ENCODE measurements at regions not wholly inside any gene's neighbourhood (a gene's known extent, or its start where the extent isn't known, plus 50 kb on each side); places are given as distances from the start of the nearest gene placed in this dataset.

GRCh38 chr14:101198398-101199027 lies 295.0 kb upstream of the RTL1 start:
- H3K4me2 ChIP-seq (ENCODE audit: low read length) = no peak overlapping the region
- no peaks in the 10 kb centered on the region for H3K79me2 ChIP-seq (replicated peaks; ENCODE audit: insufficient read depth, low read length)
- no peaks in the 10 kb centered on the region for H4K20me1 ChIP-seq (ENCODE audit: insufficient read depth)
- TF ChIP-seq SMC3 (conservative IDR thresholded peaks at IDR 0.05; ENCODE audit: poor library complexity) (no peak), RAD21 (conservative IDR thresholded peaks at IDR 0.05) (no peak), CTCF (IDR thresholded peaks at IDR 0.05; ENCODE audit: poor library complexity, severe bottlenecking) (no peak), MXI1 (conservative IDR thresholded peaks at IDR 0.05; ENCODE audit: poor library complexity, severe bottlenecking) (no peak), TAF1 (IDR thresholded peaks at IDR 0.05; ENCODE audit: low read depth) (no peak), REST (IDR thresholded peaks at IDR 0.05; ENCODE audit: borderline replicate concordance) (no peak), POLR2AphosphoS5 (IDR thresholded peaks at IDR 0.05) (no peak), EZH2 (IDR thresholded peaks at IDR 0.05; ENCODE audit: borderline replicate concordance, insufficient read depth, low read length, poor library complexity, severe bottlenecking) (no peak), EP300 (conservative IDR thresholded peaks at IDR 0.05; ENCODE audit: poor library complexity, severe bottlenecking) (no peak)
- H3K27me3 ChIP-seq (ENCODE audit: insufficient read depth, low read depth, low read length) = no peaks in the 10 kb centered on the region
- no peak overlapping the region for H3K4me3 ChIP-seq (ENCODE audit: low read length)
- no peaks in the 10 kb centered on the region for H3K9me2 ChIP-seq (ENCODE audit: insufficient read depth, low read length)
- no peaks in the 10 kb centered on the region for H3F3A ChIP-seq (ENCODE audit: insufficient read depth, low read length, poor library complexity, severe bottlenecking)
- H2AFZ ChIP-seq (ENCODE audit: low read depth, low read length) = no peak overlapping the region
- H3K27ac ChIP-seq (ENCODE audit: low read length) = no peak overlapping the region
- no peaks in the 10 kb centered on the region for H3K36me3 ChIP-seq (ENCODE audit: insufficient read depth, low read length)
- no peak overlapping the region for H3K9ac ChIP-seq (ENCODE audit: low read length)
- H3K9me3 ChIP-seq (ENCODE audit: low read length) = no peaks in the 10 kb centered on the region

- Histone ChIP-seq H3K36me3 (ENCODE audit: insufficient read depth, low read length) (no peaks in the 10 kb centered on the region), H3F3A (ENCODE audit: insufficient read depth, low read length, poor library complexity, severe bottlenecking) (no peaks in the 10 kb centered on the region), H3K9ac (ENCODE audit: low read length) (no peak overlapping the region), H3K4me2 (ENCODE audit: low read length) (no peak overlapping the region), H3K79me2 (replicated peaks; ENCODE audit: insufficient read depth, low read length) (no peaks in the 10 kb centered on the region), H3K27me3 (ENCODE audit: insufficient read depth, low read depth, low read length) (no peaks in the 10 kb centered on the region), H3K27ac (ENCODE audit: low read length) (no peak overlapping the region), H3K4me3 (ENCODE audit: low read length) (no peak overlapping the region), H2AFZ (ENCODE audit: low read depth, low read length) (no peak overlapping the region), H3K9me2 (ENCODE audit: insufficient read depth, low read length) (no peaks in the 10 kb centered on the region), H3K9me3 (ENCODE audit: low read length) (peaks cover 3% of the 10 kb centered on the region), H4K20me1 (ENCODE audit: insufficient read depth) (no peaks in the 10 kb centered on the region)
- TF ChIP-seq REST (IDR thresholded peaks at IDR 0.05; ENCODE audit: borderline replicate concordance) = no peak
- no peak for TF ChIP-seq EZH2 (IDR thresholded peaks at IDR 0.05; ENCODE audit: borderline replicate concordance, insufficient read depth, low read length, poor library complexity, severe bottlenecking)
- TF ChIP-seq RAD21 (conservative IDR thresholded peaks at IDR 0.05) = no peak
- TF ChIP-seq SMC3 (conservative IDR thresholded peaks at IDR 0.05; ENCODE audit: poor library complexity) = no peak
- TF ChIP-seq CTCF (IDR thresholded peaks at IDR 0.05; ENCODE audit: poor library complexity, severe bottlenecking) = no peak
- TF ChIP-seq MXI1 (conservative IDR thresholded peaks at IDR 0.05; ENCODE audit: poor library complexity, severe bottlenecking) = no peak
- TF ChIP-seq POLR2AphosphoS5 (IDR thresholded peaks at IDR 0.05) = no peak
- TF ChIP-seq TAF1 (IDR thresholded peaks at IDR 0.05; ENCODE audit: low read depth) = no peak
- TF ChIP-seq EP300 (conservative IDR thresholded peaks at IDR 0.05; ENCODE audit: poor library complexity, severe bottlenecking) = no peak
These were observed 295.7 kb upstream of the RTL1 start for GRCh38 chr14:101199028-101199770.

Measured in neural cell (in vitro differentiated cells).